HCT116 (cell line): ENCODE measurements at regions not wholly inside any gene's neighbourhood (a gene's known extent, or its start where the extent isn't known, plus 50 kb on each side); places are given as distances from the start of the nearest gene placed in this dataset.

Experiments used
- ATAC-seq: fragments of 200-7000 bp; cut with Tn5 transposase; 2 replicates; pipeline ENCODE4 v1.9.1; 2020; ENCODE audit warnings: mild to moderate bottlenecking, moderate library complexity
- BruUV-seq: library from RNA; stranded (reverse); fragments of 400-500 nt; replicated peaks from 2 replicates; lab custom pipeline; 2021; lab: Mats Ljungman, UMichigan
- CTCF ChIA-PET: fragments of 300-600 bp; sonication (Branson Sonifier 250); formaldehyde crosslinking; loops from one replicate; lab custom pipeline; 2021; ENCODE audit warnings: antibody characterized with exemption; lab: Charles Lee
- POLR2A ChIA-PET: fragments of 300-600, 350-600 bp; sonication (Branson Sonifier 250); formaldehyde crosslinking; loops from one replicate; lab custom pipeline; 2021; ENCODE audit warnings: antibody characterized with exemption; lab: Charles Lee
- RAD21 ChIA-PET, 2 experiments: fragments of 300-600 bp; sonication (Branson Sonifier 250); formaldehyde crosslinking; loops; one replicate each; lab custom pipeline; 2023; ENCODE audit warnings: low total read pairs in 2 of 2; ENCODE audit not compliant: uncharacterized antibody in 2 of 2, unreplicated experiment in 2 of 2, low non-redundant PET in 1 of 2; lab: Charles Lee
- DNase-seq: peaks from one replicate; pipeline ENCODE4 v3.0.0-alpha.2; 2010; ENCODE audit warnings: low read depth, low spot score
- H2AFZ ChIP-seq: fragments of 200-600 bp; shearing (Covaris generic), sonication (generic); 2 replicates; pipeline ENCODE4 v1.6.1; 2017; ENCODE audit warnings: low read depth, mixed run types, mixed read lengths, antibody characterized with exemption, low read length; ENCODE audit not compliant: poor library complexity, severe bottlenecking
- H3K27ac ChIP-seq: 2 replicates; pipeline ENCODE4 v1.5.1; 2012; ENCODE audit warnings: low read depth, low read length
- H3K27me3 ChIP-seq: fragments of 200-600 bp; sonication (generic); 2 replicates; pipeline ENCODE4 v1.6.1; 2016; ENCODE audit warnings: mixed run types, low read length, mixed read lengths; ENCODE audit not compliant: insufficient read depth
- H3K36me3 ChIP-seq, 2 experiments: fragments of 200-500 bp in 1 of 2; fragments of 200-600 bp in 1 of 2; sonication (Bioruptor generic) in 1 of 2; sonication (generic) in 1 of 2; 2 replicates each; pipeline versions ENCODE4 v1.5.1 to v1.6.1; 2014 to 2016; ENCODE audit warnings: low read length in 2 of 2, inconsistent platforms in 1 of 2, mixed read lengths in 1 of 2, mixed run types in 1 of 2; ENCODE audit not compliant: insufficient read depth in 2 of 2, control insufficient read depth in 1 of 2
- H3K4me1 ChIP-seq, 2 experiments: fragments of 200-600 bp in 1 of 2; sonication (generic) in 1 of 2; 2 replicates each; pipeline versions ENCODE4 v1.5.1 to v1.6.1; 2012 to 2017; ENCODE audit warnings: low read length in 2 of 2, inconsistent platforms in 1 of 2, mild to moderate bottlenecking in 1 of 2, mixed read lengths in 1 of 2, mixed run types in 1 of 2, moderate library complexity in 1 of 2; ENCODE audit not compliant: insufficient read depth in 2 of 2, control insufficient read depth in 1 of 2
- H3K4me2 ChIP-seq: fragments of 200-600 bp; sonication (generic); 2 replicates; pipeline ENCODE4 v1.6.1; 2017; ENCODE audit warnings: mixed run types, low read length, mixed read lengths
- H3K4me3 ChIP-seq, 2 experiments: fragments of 200-600 bp in 1 of 2; sonication (generic) in 1 of 2; replicated peaks in 1 of 2; 2 replicates each; pipeline ENCODE4 v1.5.1; 2011 to 2016; ENCODE audit warnings: low read length in 2 of 2, control low read depth in 1 of 2, low read depth in 1 of 2, mild to moderate bottlenecking in 1 of 2, mixed read lengths in 1 of 2, mixed run types in 1 of 2
- H3K79me2 ChIP-seq: fragments of 200-600 bp; sonication (generic); 2 replicates; pipeline ENCODE4 v1.6.1; 2017; ENCODE audit warnings: mild to moderate bottlenecking, mixed run types, low read length, moderate library complexity, mixed read lengths; ENCODE audit not compliant: insufficient read depth
- H3K9ac ChIP-seq: fragments of 200-600 bp; sonication (generic); 2 replicates; pipeline ENCODE4 v1.6.1; 2016; ENCODE audit warnings: low read length, mixed read lengths
- H3K9me2 ChIP-seq: fragments of 200-600 bp; sonication (generic), shearing (Covaris generic); 2 replicates; pipeline ENCODE4 v1.6.1; 2017; ENCODE audit warnings: mixed run types, mild to moderate bottlenecking, moderate library complexity; ENCODE audit not compliant: insufficient read depth
- H3K9me3 ChIP-seq, 2 experiments: fragments of 200-500 bp in 1 of 2; fragments of 200-600 bp in 1 of 2; sonication (Bioruptor generic) in 1 of 2; sonication (generic) in 1 of 2; 2 replicates each; pipeline ENCODE4 v1.6.1; 2014 to 2017; ENCODE audit warnings: low read length in 2 of 2, mixed read lengths in 2 of 2, inconsistent platforms in 1 of 2, low read depth in 1 of 2, mild to moderate bottlenecking in 1 of 2, mixed run types in 1 of 2, moderate library complexity in 1 of 2; ENCODE audit not compliant: control insufficient read depth in 1 of 2, insufficient read depth in 1 of 2
- H4K20me1 ChIP-seq: fragments of 200-600 bp; sonication (generic), shearing (Covaris generic); 2 replicates; pipeline ENCODE4 v1.6.1; 2017; ENCODE audit warnings: mixed run types, mild to moderate bottlenecking, moderate library complexity; ENCODE audit not compliant: insufficient read depth
- CEBPB ChIP-seq: IDR thresholded peaks from 2 replicates; pipeline ENCODE4 v1.6.1; 2012; ENCODE audit warnings: low read depth
- FOSL1 ChIP-seq: IDR thresholded peaks from 2 replicates; pipeline ENCODE4 v1.6.1; 2012; ENCODE audit warnings: low read depth
- POLR2A ChIP-seq: IDR thresholded peaks from 2 replicates; pipeline ENCODE4 v1.7.0; 2011; ENCODE audit warnings: borderline replicate concordance; ENCODE audit not compliant: insufficient read depth, insufficient read length; ENCODE audit errors: extremely low read depth
- POLR2AphosphoS5 ChIP-seq: IDR thresholded peaks from 2 replicates; pipeline ENCODE4 v1.6.1; 2011; ENCODE audit warnings: mild to moderate bottlenecking, low read depth, low read length, moderate library complexity
- SP1 ChIP-seq: IDR thresholded peaks from 2 replicates; pipeline ENCODE4 v1.6.1; 2012; ENCODE audit warnings: low read depth
- TCF7L2 ChIP-seq: IDR thresholded peaks from 2 replicates; pipeline ENCODE4 v1.7.0; 2011; ENCODE audit warnings: borderline replicate concordance, inconsistent platforms; ENCODE audit not compliant: insufficient read depth, insufficient read length; ENCODE audit errors: extremely low read depth
- intact Hi-C: fragments of 100-400 bp; cut with micrococcal nuclease; formaldehyde crosslinking; loops from 2 replicates; pipeline ENCODE4 v1.10.0; 2022
- TF ChIP-seq, protein P1 (sequence below): IDR thresholded peaks from 2 replicates; pipeline ENCODE4 v1.6.1; 2011; ENCODE audit warnings: mild to moderate bottlenecking, low read length, moderate library complexity; ENCODE audit not compliant: insufficient replicate concordance; ENCODE audit errors: extremely low read depth
- TF ChIP-seq, protein P2 (sequence below): IDR thresholded peaks from 2 replicates; pipeline ENCODE4 v1.6.1; 2012

DNA sequence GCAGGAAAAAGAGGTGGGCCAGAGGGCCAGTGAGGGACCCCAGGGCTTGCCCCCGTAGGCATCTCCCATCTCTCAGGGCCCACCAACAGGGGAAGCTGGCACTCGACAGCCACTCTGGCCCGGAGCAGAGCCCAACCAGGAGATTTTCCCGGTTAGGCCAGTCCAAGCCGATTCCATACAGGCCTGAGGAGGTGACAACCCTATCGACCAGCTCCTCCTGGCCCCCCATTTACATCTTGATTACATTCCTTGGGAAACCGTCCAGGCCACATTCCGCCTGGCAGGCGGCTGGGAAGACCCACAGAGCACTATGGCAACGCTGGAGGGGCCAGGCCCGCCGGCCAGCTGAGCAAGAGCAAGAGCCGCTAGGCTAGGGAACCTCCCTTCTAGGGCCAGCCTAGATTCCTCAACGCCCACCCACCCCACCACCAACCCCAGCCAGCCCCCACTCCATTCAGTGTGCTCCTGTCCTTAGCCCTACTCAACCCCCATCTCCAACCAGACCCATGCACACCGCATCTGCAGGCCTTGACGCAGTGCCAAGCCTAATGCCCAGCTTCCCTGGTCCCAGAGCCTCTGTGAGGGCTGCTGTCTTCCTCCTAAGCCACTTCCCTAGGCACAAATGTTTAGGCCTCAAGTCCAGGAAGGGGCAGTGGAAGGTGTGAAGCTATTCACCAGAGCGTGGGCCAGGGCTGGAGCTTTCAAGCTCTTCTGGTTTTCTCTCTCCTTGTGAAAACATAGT is 161.2 kb downstream of the EFNB1 start (continued):
- TF ChIP-seq, protein P1, sequence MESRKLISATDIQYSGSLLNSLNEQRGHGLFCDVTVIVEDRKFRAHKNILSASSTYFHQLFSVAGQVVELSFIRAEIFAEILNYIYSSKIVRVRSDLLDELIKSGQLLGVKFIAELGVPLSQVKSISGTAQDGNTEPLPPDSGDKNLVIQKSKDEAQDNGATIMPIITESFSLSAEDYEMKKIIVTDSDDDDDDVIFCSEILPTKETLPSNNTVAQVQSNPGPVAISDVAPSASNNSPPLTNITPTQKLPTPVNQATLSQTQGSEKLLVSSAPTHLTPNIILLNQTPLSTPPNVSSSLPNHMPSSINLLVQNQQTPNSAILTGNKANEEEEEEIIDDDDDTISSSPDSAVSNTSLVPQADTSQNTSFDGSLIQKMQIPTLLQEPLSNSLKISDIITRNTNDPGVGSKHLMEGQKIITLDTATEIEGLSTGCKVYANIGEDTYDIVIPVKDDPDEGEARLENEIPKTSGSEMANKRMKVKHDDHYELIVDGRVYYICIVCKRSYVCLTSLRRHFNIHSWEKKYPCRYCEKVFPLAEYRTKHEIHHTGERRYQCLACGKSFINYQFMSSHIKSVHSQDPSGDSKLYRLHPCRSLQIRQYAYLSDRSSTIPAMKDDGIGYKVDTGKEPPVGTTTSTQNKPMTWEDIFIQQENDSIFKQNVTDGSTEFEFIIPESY, result no peak
- TF ChIP-seq SP1 (no peak), CEBPB (no peak), TCF7L2 (no peak)
- TF ChIP-seq, all 23 proteins: peak for 0

DNA sequence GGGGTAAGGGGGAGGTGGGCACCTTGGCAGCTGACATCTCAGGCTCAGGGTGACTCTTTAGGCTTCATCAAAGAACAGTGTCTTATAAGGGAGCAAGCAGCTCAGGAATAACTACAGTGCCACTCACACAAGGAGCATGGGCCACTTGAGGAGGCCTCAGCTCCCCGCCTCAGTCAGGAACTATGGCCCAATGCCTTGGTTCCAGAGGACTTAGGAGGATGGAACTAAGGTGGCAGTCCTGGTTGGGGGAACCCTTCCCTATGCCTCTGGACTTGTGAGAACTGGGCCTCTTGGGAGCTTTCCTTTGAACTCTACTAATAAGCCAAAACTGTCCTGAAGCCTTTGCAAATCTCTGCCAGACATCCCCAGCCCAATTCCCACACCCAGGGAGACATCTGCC is 160.6 kb downstream of the EFNB1 start:
- Histone ChIP-seq H3K36me3 (no peaks in the 10 kb centered on the region), H3K4me3 (no peak overlapping the region), H2AFZ (no peak overlapping the region), H3K9me3 (no peaks in the 10 kb centered on the region), H3K9ac (no peak overlapping the region), H3K79me2 (no peaks in the 10 kb centered on the region), H3K27ac (no peak overlapping the region), H3K4me1 (no peaks in the 10 kb centered on the region), H3K27me3 (no peaks in the 10 kb centered on the region), H3K9me2 (no peaks in the 10 kb centered on the region), H4K20me1 (no peaks in the 10 kb centered on the region), H3K4me2 (no peak overlapping the region)
- BruUV-seq, result no TSS peak
- ChIA-PET POLR2A (no interaction called here), RAD21 (no interaction called here), CTCF (no interaction called here)
- no peak for DNase-seq
- TF ChIP-seq, protein P2, sequence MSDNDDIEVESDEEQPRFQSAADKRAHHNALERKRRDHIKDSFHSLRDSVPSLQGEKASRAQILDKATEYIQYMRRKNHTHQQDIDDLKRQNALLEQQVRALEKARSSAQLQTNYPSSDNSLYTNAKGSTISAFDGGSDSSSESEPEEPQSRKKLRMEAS, result no peak
- no peak for TF ChIP-seq FOSL1
- no peak for TF ChIP-seq POLR2A
- TF ChIP-seq POLR2AphosphoS5, result no peak
- intact Hi-C loops, result no loop called here
- no peak for ATAC-seq
